ENCODE measurements at regions not wholly inside any gene's neighbourhood (a gene's known extent, or its start where the extent isn't known, plus 50 kb on each side); places are given as distances from the start of the nearest gene placed in this dataset.
A peak's percentile ranks its signal among the peaks of the same experiment; 100 is the strongest.

DNA sequence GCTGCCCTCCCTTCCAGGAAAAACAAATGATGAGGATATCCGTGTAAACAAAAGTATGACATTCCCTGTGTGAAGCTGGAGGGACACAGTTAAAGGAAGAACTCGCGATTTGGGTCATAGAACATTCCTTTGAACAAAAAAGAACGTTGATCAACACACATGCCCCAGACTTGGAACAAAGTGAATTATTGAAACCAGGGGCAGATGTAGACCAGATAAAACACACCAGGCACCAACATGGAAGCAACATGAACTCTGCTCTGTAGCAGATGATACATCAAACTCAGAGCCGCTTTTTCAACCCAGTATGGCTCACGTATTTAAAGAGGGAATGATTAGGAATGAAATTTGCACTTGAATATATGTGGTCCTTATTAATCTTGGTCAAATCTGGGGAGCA lies 206.5 kb downstream of the TMEM182 start:
- H3K36me3 ChIP-seq (replicated peaks; ENCODE audit: low read depth, low read length) = no peaks in the 10 kb centered on the region
- H3K27me3 ChIP-seq (ENCODE audit: low read depth, low read length) = no peaks in the 10 kb centered on the region; the same call in 1 of the 2 replicates
- H4K20me1 ChIP-seq (ENCODE audit: insufficient read depth, low read length) = no peaks in the 10 kb centered on the region
- H3K9me3 ChIP-seq (ENCODE audit: insufficient read depth, low read length) = no peaks in the 10 kb centered on the region
- H3K4me1 ChIP-seq (ENCODE audit: low read length) = no peaks in the 10 kb centered on the region
- H3K27ac ChIP-seq (ENCODE audit: low read length) = no peak overlapping the region
- no peak overlapping the region for H3K4me3 ChIP-seq (ENCODE audit: low read length)
- TF ChIP-seq EZH2phosphoT487 (IDR thresholded peaks at IDR 0.05; ENCODE audit: low read depth) = no peak
- TF ChIP-seq, protein P1, sequence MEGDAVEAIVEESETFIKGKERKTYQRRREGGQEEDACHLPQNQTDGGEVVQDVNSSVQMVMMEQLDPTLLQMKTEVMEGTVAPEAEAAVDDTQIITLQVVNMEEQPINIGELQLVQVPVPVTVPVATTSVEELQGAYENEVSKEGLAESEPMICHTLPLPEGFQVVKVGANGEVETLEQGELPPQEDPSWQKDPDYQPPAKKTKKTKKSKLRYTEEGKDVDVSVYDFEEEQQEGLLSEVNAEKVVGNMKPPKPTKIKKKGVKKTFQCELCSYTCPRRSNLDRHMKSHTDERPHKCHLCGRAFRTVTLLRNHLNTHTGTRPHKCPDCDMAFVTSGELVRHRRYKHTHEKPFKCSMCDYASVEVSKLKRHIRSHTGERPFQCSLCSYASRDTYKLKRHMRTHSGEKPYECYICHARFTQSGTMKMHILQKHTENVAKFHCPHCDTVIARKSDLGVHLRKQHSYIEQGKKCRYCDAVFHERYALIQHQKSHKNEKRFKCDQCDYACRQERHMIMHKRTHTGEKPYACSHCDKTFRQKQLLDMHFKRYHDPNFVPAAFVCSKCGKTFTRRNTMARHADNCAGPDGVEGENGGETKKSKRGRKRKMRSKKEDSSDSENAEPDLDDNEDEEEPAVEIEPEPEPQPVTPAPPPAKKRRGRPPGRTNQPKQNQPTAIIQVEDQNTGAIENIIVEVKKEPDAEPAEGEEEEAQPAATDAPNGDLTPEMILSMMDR (IDR thresholded peaks at IDR 0.05; ENCODE audit: low read depth, low read length) = no peak
- no peak overlapping the region for H3K9ac ChIP-seq (ENCODE audit: low read length)
- no peaks in the 10 kb centered on the region for H3K79me2 ChIP-seq (ENCODE audit: low read length)
- no peak overlapping the region for H2AFZ ChIP-seq (ENCODE audit: low read depth, low read length)
- H3K4me2 ChIP-seq (ENCODE audit: low read length) = no peak overlapping the region

DNA sequence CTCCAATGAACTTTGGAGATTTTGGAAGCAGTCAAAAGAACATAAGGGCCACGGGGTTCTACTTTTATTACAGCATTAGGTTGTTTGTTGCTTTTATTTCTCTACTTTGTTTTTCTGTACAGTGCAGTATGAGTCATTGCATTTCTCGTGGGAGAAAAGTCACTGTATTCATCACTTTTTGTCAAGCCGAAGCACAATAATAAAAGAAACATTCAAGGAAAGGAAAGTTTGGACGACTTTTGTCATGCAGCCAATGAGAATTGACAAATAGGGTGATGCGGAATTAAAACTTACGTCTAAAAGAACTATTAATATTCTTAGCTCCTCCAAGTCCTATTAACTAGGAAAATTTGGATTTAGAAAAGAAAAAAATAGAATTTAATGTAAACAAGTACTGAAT lies 209.9 kb downstream of the TMEM182 start:
- no peaks in the 10 kb centered on the region for H4K20me1 ChIP-seq (ENCODE audit: insufficient read depth, low read length)
- H3K79me2 ChIP-seq (ENCODE audit: low read length) = no peaks in the 10 kb centered on the region
- H3K4me2 ChIP-seq (ENCODE audit: low read length) = no peak overlapping the region
- no peak overlapping the region for H3K9ac ChIP-seq (ENCODE audit: low read length)
- no peak overlapping the region for H3K27ac ChIP-seq (ENCODE audit: low read length)
- H2AFZ ChIP-seq (ENCODE audit: low read depth, low read length) = no peak overlapping the region
- no peaks in the 10 kb centered on the region for H3K36me3 ChIP-seq (replicated peaks; ENCODE audit: low read depth, low read length)
- TF ChIP-seq, protein P1 (IDR thresholded peaks at IDR 0.05; ENCODE audit: low read depth, low read length) = no peak
- no peak for TF ChIP-seq EZH2phosphoT487 (IDR thresholded peaks at IDR 0.05; ENCODE audit: low read depth)
- no peaks in the 10 kb centered on the region for H3K9me3 ChIP-seq (ENCODE audit: insufficient read depth, low read length)
- H3K4me1 ChIP-seq (ENCODE audit: low read length) = peaks cover 6% of the 10 kb centered on the region
- H3K27me3 ChIP-seq (ENCODE audit: low read depth, low read length) = 0 out of 2 replicates have a peak, but pooled peaks cover 6% of the 10 kb centered on the region
- H3K4me3 ChIP-seq (ENCODE audit: low read length) = no peak overlapping the region

DNA sequence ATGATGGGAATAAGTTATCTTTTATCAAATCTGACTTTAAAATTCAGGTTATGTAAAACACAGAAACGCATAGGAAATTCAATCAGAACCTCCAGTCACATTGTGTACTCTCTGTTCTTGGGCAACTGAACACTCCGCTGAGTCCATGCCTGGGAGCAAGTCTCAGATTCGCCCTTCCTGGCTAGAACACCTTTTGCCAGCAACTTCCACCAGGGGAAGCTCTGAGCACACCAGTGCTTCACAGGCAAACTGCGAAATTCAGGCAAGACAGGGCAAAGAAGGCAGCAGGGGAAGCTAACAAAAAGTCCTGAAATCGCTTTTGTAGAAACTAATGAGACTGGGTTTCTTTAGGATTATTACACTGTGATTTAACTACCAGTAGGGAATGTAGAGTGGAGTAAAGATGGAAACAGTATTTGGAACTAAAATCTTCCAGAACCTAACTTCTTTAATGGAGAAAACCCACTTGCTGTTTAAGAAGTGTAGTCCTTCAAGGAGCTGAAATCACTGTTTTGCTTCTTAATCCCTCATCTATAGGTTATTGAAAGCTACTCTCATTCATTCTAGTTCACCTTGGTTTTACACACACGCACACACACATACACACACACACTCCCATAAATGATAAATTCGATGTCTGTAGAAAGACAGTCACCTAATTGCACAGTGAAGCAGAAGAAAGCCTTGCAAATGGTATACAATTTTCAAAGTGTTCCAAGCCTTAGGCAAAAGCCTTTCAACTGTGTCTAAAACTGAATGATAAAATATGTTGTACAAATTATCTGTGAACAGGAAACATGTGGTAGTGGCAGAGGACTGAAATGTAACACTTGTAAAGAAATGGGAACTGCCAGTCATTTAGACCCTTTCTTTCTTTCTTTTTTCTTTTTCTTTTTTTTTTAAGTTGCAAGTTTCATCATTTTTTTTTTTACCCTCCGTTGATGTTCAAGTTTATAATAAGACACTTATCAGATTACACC lies 214.5 kb downstream of the TMEM182 start:
- H2AFZ ChIP-seq (ENCODE audit: low read depth, low read length) = peak overlapping the region; percentile 44; the same call in 1 of the 2 replicates

More for the DNA sequence above, 214.5 kb downstream of the TMEM182 start:
- no peak overlapping the region for H3K9ac ChIP-seq (ENCODE audit: low read length)
- H3K36me3 ChIP-seq (replicated peaks; ENCODE audit: low read depth, low read length) = no peaks in the 10 kb centered on the region
- H3K79me2 ChIP-seq (ENCODE audit: low read length) = no peaks in the 10 kb centered on the region
- peaks cover 17% of the 10 kb centered on the region for H3K4me1 ChIP-seq (ENCODE audit: low read length)
- no peaks in the 10 kb centered on the region for H4K20me1 ChIP-seq (ENCODE audit: insufficient read depth, low read length)
- H3K4me3 ChIP-seq (ENCODE audit: low read length) = peak overlapping the region; percentile 25; the same call in 1 of the 2 replicates
- H3K4me2 ChIP-seq (ENCODE audit: low read length) = peak overlapping the region; percentile 50
- no peaks in the 10 kb centered on the region for H3K9me3 ChIP-seq (ENCODE audit: insufficient read depth, low read length)
- no peak overlapping the region for H3K27ac ChIP-seq (ENCODE audit: low read length)
- TF ChIP-seq, protein P1 (IDR thresholded peaks at IDR 0.05; ENCODE audit: low read depth, low read length) = peak; percentile 93
- no peak for TF ChIP-seq EZH2phosphoT487 (IDR thresholded peaks at IDR 0.05; ENCODE audit: low read depth)
- peaks cover 27% of the 10 kb centered on the region; the same call in 1 of the 2 replicates for H3K27me3 ChIP-seq (ENCODE audit: low read depth, low read length)
